A673 (cell line): ENCODE measurements at regions not wholly inside any gene's neighbourhood (a gene's known extent, or its start where the extent isn't known, plus 50 kb on each side); places are given as distances from the start of the nearest gene placed in this dataset.

Experiments
- EZH2 ChIP-seq: fragments of 200-600 bp; sonication (generic); IDR thresholded peaks from 2 replicates; pipeline ENCODE4 v1.6.1; 2017; ENCODE audit warnings: borderline replicate concordance, low read depth, mild to moderate bottlenecking, mixed read lengths, antibody characterized with exemption, low read length; ENCODE audit not compliant: poor library complexity, severe bottlenecking
- TF ChIP-seq, protein P1 (sequence below): fragments of 300-800, 200-600 bp; sonication (generic); conservative IDR thresholded peaks from 2 replicates; pipeline ENCODE4 v1.5.1; 2017; ENCODE audit warnings: low read depth, mild to moderate bottlenecking, antibody characterized with exemption, low read length, moderate library complexity, mixed read lengths

- TF ChIP-seq, protein P1, sequence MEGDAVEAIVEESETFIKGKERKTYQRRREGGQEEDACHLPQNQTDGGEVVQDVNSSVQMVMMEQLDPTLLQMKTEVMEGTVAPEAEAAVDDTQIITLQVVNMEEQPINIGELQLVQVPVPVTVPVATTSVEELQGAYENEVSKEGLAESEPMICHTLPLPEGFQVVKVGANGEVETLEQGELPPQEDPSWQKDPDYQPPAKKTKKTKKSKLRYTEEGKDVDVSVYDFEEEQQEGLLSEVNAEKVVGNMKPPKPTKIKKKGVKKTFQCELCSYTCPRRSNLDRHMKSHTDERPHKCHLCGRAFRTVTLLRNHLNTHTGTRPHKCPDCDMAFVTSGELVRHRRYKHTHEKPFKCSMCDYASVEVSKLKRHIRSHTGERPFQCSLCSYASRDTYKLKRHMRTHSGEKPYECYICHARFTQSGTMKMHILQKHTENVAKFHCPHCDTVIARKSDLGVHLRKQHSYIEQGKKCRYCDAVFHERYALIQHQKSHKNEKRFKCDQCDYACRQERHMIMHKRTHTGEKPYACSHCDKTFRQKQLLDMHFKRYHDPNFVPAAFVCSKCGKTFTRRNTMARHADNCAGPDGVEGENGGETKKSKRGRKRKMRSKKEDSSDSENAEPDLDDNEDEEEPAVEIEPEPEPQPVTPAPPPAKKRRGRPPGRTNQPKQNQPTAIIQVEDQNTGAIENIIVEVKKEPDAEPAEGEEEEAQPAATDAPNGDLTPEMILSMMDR: no peak
- TF ChIP-seq EZH2: no peak
Measured at GRCh38 chr5:51679286-51679685, 296.0 kb downstream of the ISL1 start.
